GM20431 (cell line): ENCODE measurements at regions not wholly inside any gene's neighbourhood (a gene's known extent, or its start where the extent isn't known, plus 50 kb on each side); places are given as distances from the start of the nearest gene placed in this dataset.

ENCODE experiments used
- in situ Hi-C: fragments of 300-500 bp; cut with MseI, MboI; formaldehyde crosslinking; loops from one replicate; pipeline ENCODE4 v1.15.0; 2020; ENCODE audit warnings: low sequenced_read_pairs; ENCODE audit not compliant: unreplicated experiment

DNA sequence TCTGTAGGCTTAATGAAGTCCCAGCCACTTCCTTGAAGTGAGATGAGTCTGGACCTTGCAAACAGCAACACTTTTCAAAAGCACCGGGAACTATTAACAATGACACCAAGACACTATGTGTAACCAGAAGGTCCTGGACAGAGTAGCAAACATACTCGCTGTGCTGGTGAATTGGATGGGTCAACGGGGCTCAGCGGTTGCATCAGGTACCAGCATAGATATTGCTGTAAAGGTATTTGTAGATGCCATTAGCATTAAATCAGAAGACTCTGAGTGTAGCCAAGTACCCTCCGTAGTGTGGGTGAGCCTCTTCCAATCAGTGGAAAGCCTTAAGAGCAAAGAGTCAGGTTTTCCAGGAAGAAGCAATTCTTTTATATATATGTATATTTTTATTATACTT, 140.5 kb downstream of the IRX2 start:
- in situ Hi-C loops = no loop called here

DNA sequence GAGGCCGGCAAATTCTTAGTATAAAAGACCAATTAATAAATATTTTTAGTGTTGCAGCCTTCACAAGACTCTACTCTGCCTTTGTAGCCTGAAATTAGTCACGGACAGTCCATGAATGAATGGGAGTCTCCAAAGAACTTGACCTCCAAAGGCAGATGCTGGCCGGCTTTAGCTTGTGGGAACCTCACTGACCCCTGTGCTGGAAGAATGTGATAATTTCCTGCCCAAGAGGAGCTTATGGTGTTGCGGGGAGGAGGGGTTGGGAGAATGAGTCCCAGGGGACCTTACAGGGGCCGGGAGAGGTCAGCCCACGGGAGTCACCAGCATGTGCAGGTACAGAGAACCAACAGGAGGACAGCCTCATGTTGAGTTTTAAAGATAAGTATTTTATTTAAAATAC, 143.1 kb downstream of the IRX2 start:
- in situ Hi-C loops = no loop called here

DNA sequence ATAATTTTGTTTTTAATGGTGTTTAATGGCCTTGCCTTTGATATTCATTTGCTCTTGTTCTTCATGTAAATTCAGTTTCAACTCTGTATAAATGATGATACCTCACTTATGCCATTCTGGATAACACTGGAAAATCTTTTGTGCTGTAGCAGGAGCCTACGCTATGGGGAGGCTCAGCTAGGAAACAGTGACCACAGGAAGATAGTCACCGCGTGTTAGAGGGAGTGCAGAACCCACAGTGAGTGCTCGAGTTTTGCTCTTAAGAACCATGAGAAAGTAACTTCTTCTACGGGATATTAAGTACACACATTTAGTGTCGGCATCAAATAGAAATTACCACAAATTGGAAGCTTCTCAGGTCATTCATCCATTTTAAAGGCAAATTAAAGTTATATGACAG, 143.9 kb downstream of the IRX2 start:
- in situ Hi-C loops = no loop called here

DNA sequence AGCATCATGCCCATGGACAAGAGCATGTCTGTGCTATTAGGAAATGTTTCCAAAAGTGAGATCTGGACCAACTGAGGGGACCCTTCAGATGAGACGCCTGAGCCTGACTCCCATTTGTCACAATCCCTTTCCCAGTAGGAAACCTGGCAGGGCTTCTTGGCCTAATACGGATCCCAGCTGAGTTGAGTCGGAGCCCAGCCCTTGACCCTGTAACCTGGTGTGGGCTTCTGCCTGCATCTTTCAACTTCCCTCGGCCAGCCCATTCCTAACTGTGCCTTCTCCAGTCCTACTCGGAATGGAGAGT, 148.3 kb downstream of the IRX2 start:
- in situ Hi-C loops = no loop called here

DNA sequence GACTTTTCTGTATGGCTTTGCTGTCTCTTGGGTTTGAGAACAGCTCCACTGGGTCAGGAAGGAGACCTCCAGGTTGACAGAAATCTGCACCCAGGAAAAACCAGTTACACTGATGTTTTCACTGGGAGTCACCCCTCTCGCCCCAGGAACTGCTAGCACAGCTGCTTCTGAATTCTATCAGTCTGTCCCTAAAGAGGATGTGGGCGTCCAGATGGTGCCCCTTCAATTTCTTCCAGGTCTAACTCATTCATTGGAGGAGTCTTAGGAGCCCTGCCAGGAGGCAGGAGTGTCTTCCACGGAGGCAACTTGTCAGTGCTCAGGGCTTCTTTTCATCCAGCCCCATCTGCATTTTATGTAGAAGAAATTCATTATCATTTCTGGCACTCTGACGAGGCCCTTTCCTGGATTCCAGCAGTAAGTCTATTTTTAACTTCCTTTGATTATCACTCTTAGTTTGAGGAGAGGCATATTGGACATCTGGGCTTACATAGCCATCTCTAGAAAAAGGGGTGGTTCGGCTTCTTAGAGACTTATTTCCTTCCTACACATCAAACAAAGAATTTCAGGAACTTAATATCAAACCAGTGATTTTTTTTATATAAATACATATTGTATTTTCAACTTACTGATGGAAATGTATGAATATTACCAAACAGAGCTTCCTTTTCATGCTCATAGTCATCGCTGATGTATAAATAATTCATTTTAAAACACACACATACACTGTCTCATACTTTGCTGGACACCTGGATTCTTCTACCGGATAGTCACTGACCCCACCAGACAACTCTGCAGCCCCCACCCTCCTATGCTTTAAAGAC, 148.8 kb downstream of the IRX2 start:
- in situ Hi-C loops = no loop called here

DNA sequence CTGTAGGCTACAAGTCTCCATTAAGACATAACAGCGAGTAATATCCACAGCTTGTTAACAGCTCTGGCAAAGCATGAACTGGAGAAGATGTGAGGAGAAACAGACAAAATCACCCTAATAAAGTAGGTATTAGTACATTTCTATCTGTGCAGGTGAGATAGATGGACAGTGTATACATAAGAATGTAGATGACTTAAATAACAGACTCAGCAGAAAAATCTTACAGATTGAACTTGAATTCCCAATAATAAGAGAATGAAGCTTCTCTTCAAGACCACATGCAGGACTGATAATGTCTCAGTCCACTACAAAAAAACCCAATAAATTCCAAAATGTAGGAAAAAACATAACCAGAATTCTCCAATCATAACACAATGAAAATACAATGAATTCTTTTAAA, 153.0 kb downstream of the IRX2 start:
- in situ Hi-C loops = no loop called here

DNA sequence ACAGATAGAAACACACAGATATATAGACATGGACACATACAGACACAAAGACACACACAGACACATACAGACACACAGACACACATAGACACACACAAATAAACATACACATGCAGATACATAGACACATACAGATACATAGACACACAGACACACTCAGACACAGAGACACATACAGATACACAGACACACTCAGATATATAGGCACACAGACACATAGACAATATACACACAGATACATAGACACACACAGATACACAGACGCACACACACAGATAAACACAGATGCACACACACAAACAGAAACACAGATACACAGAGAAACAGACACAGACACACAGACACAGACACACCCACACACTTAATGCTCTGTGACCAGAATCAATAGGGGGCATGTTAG, 156.8 kb downstream of the IRX2 start:
- in situ Hi-C loops = no loop called here

DNA sequence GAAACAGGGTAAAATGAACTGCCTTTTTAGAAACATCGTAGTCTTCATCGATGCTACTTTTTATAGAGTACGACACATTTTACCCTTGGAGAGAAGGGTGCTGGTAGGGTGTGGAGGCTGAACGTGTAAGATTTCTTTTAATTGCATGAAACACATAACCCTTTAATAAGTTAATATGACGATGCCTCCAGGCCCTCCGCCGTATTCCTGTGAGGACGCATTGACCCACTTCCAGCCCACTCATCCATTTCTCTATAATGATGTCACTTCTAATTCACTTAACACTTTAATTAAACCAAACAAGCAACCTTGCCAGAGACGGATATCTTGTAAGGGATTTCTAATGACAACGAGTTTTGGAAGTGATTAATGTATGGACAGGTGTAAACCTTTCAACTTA, 158.7 kb downstream of the IRX2 start:
- in situ Hi-C loops = no loop called here

DNA sequence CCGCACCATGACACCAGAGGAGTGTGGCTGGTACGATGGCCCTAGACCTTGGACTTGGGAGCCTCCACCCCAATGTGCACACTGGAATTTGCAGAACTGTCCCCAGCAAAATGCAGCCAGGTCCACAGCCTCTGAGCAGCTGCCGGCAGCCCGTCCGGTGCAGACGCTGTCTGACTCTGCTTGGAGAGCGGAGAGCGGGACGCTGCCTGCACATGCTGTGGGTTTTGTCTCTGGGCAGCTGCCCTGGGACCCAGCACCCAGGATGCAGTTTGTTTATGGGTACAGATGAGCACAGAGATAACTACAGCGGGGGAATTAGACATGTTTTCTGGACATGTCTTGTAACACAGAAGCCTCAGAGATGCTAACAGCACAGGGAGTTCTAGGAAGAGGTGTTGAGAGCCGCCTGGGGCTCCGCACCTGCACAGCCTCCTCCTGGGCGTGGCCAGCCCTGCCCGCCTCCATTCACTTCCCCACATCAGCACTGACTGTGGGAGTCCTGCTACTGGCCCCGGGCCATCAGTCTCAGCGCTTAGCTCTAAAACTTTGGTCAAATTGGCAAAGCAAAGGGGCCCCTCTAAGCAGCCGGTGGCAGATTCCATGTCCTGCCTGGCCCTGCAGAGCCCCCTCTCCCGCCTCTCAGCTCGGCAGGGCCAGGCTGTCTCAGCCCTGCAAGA, 159.6 kb downstream of the IRX2 start:
- in situ Hi-C loops = no loop called here

DNA sequence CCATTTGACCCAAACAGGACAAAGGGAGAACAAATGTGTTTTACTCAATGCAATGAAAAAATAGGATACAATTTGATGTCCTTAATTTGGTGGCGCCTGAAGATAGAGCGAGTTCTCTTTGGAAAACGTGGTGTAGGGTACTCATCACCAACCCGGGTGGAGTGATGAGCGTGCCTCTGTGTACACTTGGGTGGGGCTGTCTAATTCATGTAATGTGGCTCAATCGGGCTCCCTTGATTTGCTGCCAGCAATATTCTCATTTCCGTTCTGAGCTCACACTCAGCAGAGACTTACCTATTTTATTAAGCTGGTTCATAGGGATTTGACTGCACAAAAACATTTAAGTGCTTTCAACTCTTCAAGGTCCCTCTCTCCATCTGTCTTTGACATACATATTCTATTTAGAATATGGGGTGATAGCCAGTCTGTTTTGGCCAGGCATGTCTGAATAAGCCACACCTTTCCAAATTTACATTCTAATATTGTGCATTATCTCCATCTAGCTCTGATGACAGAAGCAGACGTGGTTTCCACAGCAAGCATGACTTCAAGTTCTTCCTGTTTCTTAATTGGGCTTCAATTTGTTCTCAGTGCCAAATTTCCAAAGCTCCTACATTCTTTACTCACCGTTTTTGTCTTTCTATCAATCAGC, 162.5 kb downstream of the IRX2 start:
- in situ Hi-C loops = no loop called here

DNA sequence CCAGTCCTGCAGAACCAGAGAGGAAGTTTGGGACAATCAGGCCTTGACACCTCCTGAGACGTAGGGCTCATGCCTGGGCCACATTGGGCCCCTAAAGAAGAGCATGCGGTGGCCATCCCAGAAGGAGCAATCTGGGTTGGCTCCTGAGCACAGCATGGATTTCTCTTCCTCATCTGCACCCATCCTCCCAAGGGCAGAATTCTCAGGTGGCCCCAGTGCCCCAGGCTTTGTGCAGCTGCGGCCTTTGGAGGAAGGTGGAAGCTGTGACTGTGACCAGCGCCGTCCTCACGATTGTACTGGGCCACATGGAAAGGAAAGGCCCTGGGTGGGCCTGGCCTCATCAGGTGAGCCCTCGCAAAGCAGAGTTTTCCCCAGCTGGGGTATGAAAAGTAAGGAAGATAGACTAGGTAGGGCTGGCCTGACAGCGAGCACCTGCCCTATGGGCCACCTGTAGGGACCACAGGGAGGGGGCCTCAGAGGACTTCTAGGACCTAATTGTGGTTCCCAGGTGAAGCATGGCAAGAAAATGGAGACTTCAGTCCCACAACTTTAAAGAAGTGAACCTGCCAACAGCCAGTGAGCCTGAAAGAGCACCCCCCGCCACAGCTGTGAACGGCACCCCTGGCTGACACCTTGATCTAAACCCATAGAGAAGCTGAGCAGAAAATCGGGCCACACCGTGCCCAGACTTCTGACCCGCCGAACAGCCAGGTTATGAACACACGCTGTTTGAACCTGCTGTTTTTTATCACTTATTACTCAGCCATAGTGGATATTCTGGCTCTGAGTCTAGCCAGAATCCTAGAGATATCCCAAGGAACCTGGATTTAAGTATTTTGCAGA, 164.1 kb downstream of the IRX2 start:
- in situ Hi-C loops = no loop called here

DNA sequence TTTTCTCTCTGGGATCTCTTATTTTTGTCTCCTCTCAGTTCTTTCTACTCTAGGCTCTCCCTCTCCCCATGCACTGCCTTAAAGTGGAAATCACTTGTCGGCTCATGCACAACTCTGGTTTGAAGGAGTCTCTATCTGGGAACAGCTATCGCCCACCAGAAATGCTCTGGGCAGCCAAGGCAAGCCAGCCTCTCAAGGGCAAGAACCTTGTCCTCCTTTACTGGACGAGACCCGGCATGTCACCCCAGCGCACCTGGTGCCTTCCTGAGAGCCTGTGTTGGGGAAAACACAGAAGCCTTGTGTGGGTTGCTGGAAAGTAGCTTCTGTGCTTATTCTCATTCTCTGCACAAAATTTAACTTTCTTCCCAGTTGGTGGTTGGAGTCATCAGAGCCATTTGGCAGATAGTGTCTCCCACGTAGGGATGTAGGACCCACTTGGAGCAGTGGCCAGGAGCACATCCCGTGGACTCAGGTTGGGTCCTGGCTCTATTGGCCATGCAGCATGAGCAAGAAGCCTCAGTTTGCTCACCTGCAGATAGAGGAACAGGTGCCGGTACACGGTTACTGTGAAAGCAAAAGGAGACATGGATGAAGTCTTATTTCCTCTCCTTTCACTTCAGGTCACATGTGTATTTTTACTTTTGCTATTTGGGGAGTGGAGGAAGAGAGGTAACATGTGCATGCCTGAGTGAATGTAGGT, 165.3 kb downstream of the IRX2 start:
- in situ Hi-C loops = no loop called here

DNA sequence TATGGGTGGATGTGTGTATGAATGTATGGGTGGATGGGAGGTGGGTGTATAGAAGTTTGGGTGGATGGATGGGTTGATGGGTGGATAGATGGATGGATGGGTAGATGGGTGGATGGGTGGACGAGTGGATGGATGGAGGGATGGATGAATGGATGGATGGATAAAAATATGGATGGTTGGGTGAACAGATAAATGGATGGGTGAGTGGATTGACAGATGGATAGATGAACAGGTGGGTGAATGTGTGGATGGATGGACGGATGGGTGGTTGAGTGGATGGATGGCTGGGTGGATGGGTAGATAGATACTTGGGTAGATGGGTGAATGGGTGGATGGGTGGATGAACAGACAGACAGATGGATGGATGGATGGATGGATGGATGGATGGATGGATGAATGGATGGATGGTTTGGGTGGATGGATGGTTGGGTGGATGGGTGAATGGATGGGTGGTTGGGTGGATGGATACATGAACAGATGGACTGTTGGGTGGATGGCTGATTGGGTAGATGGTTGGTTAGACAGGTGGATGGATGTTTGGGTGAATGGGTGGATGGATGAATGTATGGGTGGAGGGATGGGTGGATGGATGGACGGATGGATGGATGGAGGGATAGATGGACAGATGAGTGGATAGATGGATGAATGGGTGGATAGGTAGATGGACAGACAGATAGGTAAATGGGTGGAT, 166.8 kb downstream of the IRX2 start:
- in situ Hi-C loops = no loop called here

DNA sequence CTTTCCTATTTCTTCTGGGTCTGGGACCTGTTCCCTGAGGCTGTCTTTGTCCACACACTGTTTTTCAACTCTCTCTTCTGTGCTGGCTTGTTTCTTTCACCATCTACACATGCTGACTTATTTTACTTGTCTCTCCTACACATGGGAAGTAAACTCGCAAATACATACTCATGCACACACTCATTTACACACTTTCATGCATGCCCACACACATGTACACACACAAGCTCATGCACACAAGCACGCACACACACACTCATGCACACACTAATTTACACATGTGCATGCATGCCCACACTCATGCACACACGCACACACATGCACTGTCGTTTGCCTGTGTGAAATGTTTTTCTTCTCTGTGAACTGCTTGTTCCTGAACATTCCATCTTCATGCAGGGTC, 169.0 kb downstream of the IRX2 start:
- in situ Hi-C loops = no loop called here

DNA sequence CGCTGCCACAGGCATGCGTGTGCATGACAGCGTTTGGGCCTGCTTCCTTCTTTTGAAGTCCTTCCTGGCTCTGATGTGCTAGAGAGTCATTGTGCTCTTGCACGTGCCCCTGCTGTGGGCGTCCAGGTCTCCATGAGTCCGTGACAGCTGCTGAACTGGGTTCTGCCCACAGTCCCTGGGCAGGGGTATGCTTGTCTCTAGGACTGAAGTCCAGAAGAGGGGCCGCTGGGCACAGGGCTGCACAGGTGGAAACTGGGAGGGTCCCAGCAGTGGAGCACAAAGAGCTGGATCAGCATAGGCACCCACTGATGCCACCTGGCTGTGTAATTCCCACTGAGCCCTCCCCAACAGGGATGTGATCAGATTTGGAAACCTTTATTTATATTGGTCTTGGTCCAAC, 169.4 kb downstream of the IRX2 start:
- in situ Hi-C loops = no loop called here

DNA sequence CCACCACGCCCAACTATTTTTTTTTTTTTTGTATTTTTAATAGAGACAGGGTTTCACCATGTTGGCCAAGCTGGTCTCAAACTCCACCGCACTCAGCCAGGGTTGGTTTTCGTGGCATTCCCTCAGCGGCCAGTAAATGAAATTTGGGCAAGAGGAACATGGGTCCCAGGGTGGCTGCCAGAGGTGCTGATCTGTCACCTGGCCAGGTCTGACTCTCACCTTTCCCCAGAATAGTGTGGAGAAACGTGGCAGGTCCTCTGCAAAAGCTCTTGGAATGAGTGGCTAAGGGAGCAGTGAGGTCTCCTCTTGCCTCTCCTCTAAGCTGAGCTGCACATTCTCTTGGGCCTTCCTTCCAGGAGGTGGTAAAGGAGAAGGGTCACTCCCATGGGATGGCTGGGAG, 170.1 kb downstream of the IRX2 start:
- in situ Hi-C loops = no loop called here

DNA sequence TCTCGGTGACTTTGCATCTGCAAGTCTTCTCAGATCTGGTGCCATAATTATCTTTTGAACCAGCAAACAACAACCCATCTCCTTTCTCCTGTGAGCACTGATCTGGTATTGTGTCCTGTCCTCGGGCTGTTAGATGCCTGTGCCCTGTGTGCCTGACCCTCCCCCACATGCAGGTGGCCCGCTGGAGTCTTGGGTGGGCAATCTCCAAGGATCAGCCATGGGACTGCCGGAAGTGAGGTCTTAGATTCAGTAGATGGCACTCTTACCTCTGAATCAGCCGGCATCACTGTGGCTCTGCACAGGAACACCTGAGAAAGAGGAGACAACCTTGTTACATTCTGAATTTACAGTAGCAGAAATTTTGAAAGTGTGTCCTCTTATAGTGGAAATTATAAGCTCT, 172.4 kb downstream of the IRX2 start:
- in situ Hi-C loops = no loop called here

DNA sequence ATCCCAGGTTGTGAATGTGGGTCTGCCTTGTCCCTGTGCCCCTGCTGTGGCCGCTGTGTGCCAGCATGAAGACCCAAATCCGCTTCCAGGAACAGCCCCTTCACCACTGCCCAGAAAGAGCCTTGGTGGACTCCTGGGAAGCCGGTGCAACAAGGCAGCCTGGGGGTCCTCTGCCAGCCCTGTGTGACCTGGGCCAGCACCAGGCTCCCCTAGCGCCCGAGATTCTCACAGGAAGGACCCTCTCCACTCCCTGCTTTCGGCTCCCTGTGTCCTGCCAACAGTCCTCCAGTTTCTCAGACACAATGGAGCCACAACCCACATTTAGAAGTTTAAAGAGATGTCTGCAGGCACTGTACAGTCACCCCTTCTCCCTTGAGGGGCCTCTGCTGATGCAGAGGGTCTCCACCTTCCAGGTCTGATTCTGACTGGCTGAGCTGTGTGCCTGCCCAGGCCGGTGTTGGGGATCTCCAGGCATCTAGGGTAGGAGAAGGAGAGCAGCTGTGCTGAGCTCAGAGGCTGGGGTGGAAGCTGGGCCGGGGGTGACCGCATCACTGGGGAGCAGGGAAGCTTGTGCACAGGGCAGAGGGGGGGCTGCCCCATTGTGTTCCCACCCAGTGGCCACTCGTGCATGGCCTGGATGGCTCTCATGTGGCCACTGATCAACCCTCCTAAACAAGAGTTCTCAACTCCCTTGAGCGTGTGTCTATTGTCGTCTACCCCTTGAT, 174.0 kb downstream of the IRX2 start:
- in situ Hi-C loops = no loop called here

DNA sequence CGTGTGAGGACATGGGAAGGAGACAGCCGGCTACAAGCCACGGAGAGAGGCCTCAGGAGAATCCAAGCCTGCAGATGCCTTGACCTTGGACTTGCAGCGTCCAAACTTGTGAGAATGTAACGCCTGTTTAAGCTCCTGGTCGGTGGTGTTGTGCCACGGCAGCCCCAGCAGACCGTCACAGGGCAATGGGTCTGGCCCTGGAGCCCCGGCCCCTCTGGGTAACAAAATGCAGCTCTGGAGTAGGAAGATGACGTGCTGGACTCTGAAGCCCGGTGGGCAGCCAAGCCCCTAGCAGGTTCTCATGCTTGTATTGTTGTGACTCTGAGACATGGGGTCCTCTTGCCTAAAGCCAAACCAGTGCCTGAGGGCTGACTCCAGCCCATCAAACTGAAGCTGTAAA, 174.7 kb downstream of the IRX2 start:
- in situ Hi-C loops = no loop called here
